GM21526 (cell line): ENCODE measurements at regions not wholly inside any gene's neighbourhood (a gene's known extent, or its start where the extent isn't known, plus 50 kb on each side); places are given as distances from the start of the nearest gene placed in this dataset.
"Not testable (repeated sequence)": the region's sequence is repeated elsewhere in the genome, so short reads cannot be mapped to it uniquely, and the experiment has no call there.

Experiments used
- ATAC-seq: cut with Tn5 transposase; IDR thresholded peaks from one replicate; pipeline ENCODE4 v1.9.1; 2021; ENCODE audit warnings: moderate library complexity; ENCODE audit not compliant: unreplicated experiment, low FRiP score

GRCh38 chr2:236479814-236480213, 89.8 kb upstream of the ACKR3 start:
- ATAC-seq, result no peak

- ATAC-seq, result no peak
Observed at GRCh38 chr2:236483102-236483501, 86.5 kb upstream of the ACKR3 start.

- no peak for ATAC-seq
Observed at GRCh38 chr2:236485519-236485918, 84.1 kb upstream of the ACKR3 start.

GRCh38 chr2:236489083-236489482, 80.5 kb upstream of the ACKR3 start:
- not testable (repeated sequence) for ATAC-seq

GRCh38 chr2:236489895-236490404, 79.7 kb upstream of the ACKR3 start:
- ATAC-seq, result no peak

- ATAC-seq, result no peak
Observed at GRCh38 chr2:236496340-236496739, 73.3 kb upstream of the ACKR3 start.

GRCh38 chr2:236498369-236498768, 71.3 kb upstream of the ACKR3 start:
- ATAC-seq, result no peak

GRCh38 chr2:236499691-236500578, 69.7 kb upstream of the ACKR3 start:
- ATAC-seq, result no peak

GRCh38 chr2:236501026-236501425, 68.6 kb upstream of the ACKR3 start:
- no peak for ATAC-seq

GRCh38 chr2:236501531-236501930, 68.1 kb upstream of the ACKR3 start:
- ATAC-seq, result no peak

GRCh38 chr2:236503100-236503499, 66.5 kb upstream of the ACKR3 start:
- no peak for ATAC-seq

- ATAC-seq, result no peak
Observed at GRCh38 chr2:236503583-236503982, 66.0 kb upstream of the ACKR3 start.

- ATAC-seq, result no peak
Observed at GRCh38 chr2:236505041-236505440, 64.6 kb upstream of the ACKR3 start.

- no peak for ATAC-seq
Observed at GRCh38 chr2:236505648-236506047, 64.0 kb upstream of the ACKR3 start.

- ATAC-seq, result no peak
Observed at GRCh38 chr2:236507393-236508085, 62.1 kb upstream of the ACKR3 start.

GRCh38 chr2:236508466-236508865, 61.2 kb upstream of the ACKR3 start:
- no peak for ATAC-seq

GRCh38 chr2:236510034-236510433, 59.6 kb upstream of the ACKR3 start:
- ATAC-seq, result no peak

GRCh38 chr2:236511266-236511665, 58.4 kb upstream of the ACKR3 start:
- no peak for ATAC-seq

GRCh38 chr2:236512267-236512666, 57.4 kb upstream of the ACKR3 start:
- ATAC-seq, result no peak

- peak; percentile 86 for ATAC-seq
Observed at GRCh38 chr2:236512902-236513435, 56.7 kb upstream of the ACKR3 start.

GRCh38 chr2:236513956-236514355, 55.7 kb upstream of the ACKR3 start:
- no peak for ATAC-seq
